IMR-90 (cell line): ENCODE measurements at regions not wholly inside any gene's neighbourhood (a gene's known extent, or its start where the extent isn't known, plus 50 kb on each side); places are given as distances from the start of the nearest gene placed in this dataset.

ENCODE experiments used
- ATAC-seq: fragments of 200-7000 bp; cut with Tn5 transposase; 2 replicates; pipeline ENCODE4 v1.9.1; 2020; ENCODE audit warnings: low read depth, mild to moderate bottlenecking, moderate library complexity
- BruUV-seq: library from RNA; stranded (reverse); fragments of 400-500 nt; replicated peaks from 2 replicates; lab custom pipeline; 2021; lab: Mats Ljungman, UMichigan
- CTCF ChIA-PET: fragments of 300-600 bp; formaldehyde crosslinking; extraction: SDS; loops from one replicate; lab custom pipeline; 2021; ENCODE audit warnings: antibody characterized with exemption; lab: Yijun Ruan, JAX
- POLR2A ChIA-PET: fragments of 300-600 bp; sonication (Branson Sonifier 250); formaldehyde crosslinking; loops from one replicate; lab custom pipeline; 2022; ENCODE audit warnings: antibody characterized with exemption; ENCODE audit not compliant: unreplicated experiment; lab: Charles Lee
- DNase-seq: peaks from one replicate; pipeline ENCODE4 v3.0.0; 2013
- H2AFZ ChIP-seq: replicated peaks from 2 replicates; pipeline ENCODE3; 2013; ENCODE audit warnings: low read length, mild to moderate bottlenecking; ENCODE audit not compliant: poor library complexity
- H2AK5ac ChIP-seq: 2 replicates; pipeline ENCODE4 v1.6.1; 2013; ENCODE audit warnings: low read depth, low read length, inconsistent platforms
- H2AK9ac ChIP-seq: replicated peaks from 2 replicates; pipeline ENCODE3; 2013; ENCODE audit warnings: mild to moderate bottlenecking, low read depth, low read length, moderate library complexity; ENCODE audit not compliant: poor library complexity
- H2BK120ac ChIP-seq: 2 replicates; pipeline ENCODE4 v1.6.1; 2013; ENCODE audit warnings: low read depth, low read length, inconsistent platforms
- H2BK15ac ChIP-seq: 3 replicates; pipeline ENCODE4 v1.6.1; 2013; ENCODE audit warnings: low read depth, low read length, inconsistent platforms
- H2BK20ac ChIP-seq: 2 replicates; pipeline ENCODE4 v1.6.1; 2013; ENCODE audit warnings: low read depth, mild to moderate bottlenecking, inconsistent platforms, low read length, moderate library complexity
- H2BK5ac ChIP-seq: 2 replicates; pipeline ENCODE4 v1.6.1; 2013; ENCODE audit warnings: mild to moderate bottlenecking, low read depth, low read length, inconsistent platforms; ENCODE audit not compliant: poor library complexity, severe bottlenecking
- H3K14ac ChIP-seq: replicated peaks from 2 replicates; pipeline ENCODE4 v1.6.1; 2013; ENCODE audit warnings: low read depth, low read length, inconsistent platforms
- H3K18ac ChIP-seq: 2 replicates; pipeline ENCODE4 v1.6.1; 2013; ENCODE audit warnings: low read depth, low read length, control low read depth
- H3K23ac ChIP-seq: 2 replicates; pipeline ENCODE4 v1.6.1; 2013; ENCODE audit warnings: low read depth, low read length, inconsistent platforms
- H3K27ac ChIP-seq: 2 replicates; pipeline ENCODE4 v1.5.1; 2013; ENCODE audit warnings: mild to moderate bottlenecking, control low read depth, low read length; ENCODE audit not compliant: insufficient read depth
- H3K27me3 ChIP-seq: 2 replicates; pipeline ENCODE4 v1.6.1; 2013; ENCODE audit warnings: low read length; ENCODE audit not compliant: control insufficient read depth, insufficient read depth
- H3K36me3 ChIP-seq: 2 replicates; pipeline ENCODE4 v1.6.1; 2013; ENCODE audit warnings: low read length, mixed read lengths; ENCODE audit not compliant: control insufficient read depth, insufficient read depth
- H3K4ac ChIP-seq: 2 replicates; pipeline ENCODE4 v1.6.1; 2013; ENCODE audit warnings: low read depth, low read length, inconsistent platforms
- H3K4me1 ChIP-seq: 2 replicates; pipeline ENCODE4 v1.6.1; 2013; ENCODE audit warnings: low read length, mixed read lengths; ENCODE audit not compliant: control insufficient read depth, insufficient read depth
- H3K4me2 ChIP-seq: 2 replicates; pipeline ENCODE4 v1.6.1; 2013; ENCODE audit warnings: low read depth, mild to moderate bottlenecking, control low read depth, low read length, moderate library complexity
- H3K4me3 ChIP-seq: 2 replicates; pipeline ENCODE4 v1.5.1; 2013; ENCODE audit warnings: low read depth, mild to moderate bottlenecking, control low read depth, low read length, moderate library complexity; ENCODE audit not compliant: insufficient read depth
- H3K56ac ChIP-seq: 2 replicates; pipeline ENCODE4 v1.6.1; 2013; ENCODE audit warnings: low read length, inconsistent platforms; ENCODE audit not compliant: insufficient read depth; ENCODE audit errors: extremely low read depth
- H3K79me1 ChIP-seq, 2 experiments: 2 replicates each; pipeline ENCODE4 v1.6.1; 2013; ENCODE audit warnings: low read length in 2 of 2, inconsistent platforms in 1 of 2, low read depth in 1 of 2
- H3K9ac ChIP-seq: 2 replicates; pipeline ENCODE4 v1.6.1; 2013; ENCODE audit warnings: low read depth, low read length, control low read depth
- H3K9me1 ChIP-seq: 2 replicates; pipeline ENCODE4 v1.6.1; 2013; ENCODE audit warnings: low read length, inconsistent platforms; ENCODE audit not compliant: insufficient read depth
- H3K9me3 ChIP-seq: 2 replicates; pipeline ENCODE4 v1.6.1; 2013; ENCODE audit warnings: low read length; ENCODE audit not compliant: control insufficient read depth, insufficient read depth
- H4K20me1 ChIP-seq: 2 replicates; pipeline ENCODE4 v1.6.1; 2013; ENCODE audit warnings: low read length, inconsistent platforms; ENCODE audit not compliant: insufficient read depth
- H4K5ac ChIP-seq: 2 replicates; pipeline ENCODE4 v1.6.1; 2013; ENCODE audit warnings: mild to moderate bottlenecking, low read depth, low read length, control low read depth
- H4K8ac ChIP-seq, 2 experiments: 2 replicates each; pipeline ENCODE4 v1.6.1; 2013; ENCODE audit warnings: low read depth in 2 of 2, low read length in 2 of 2, control low read depth in 1 of 2, inconsistent platforms in 1 of 2
- H4K91ac ChIP-seq: 2 replicates; pipeline ENCODE4 v1.6.1; 2013; ENCODE audit warnings: low read depth, low read length, inconsistent platforms; ENCODE audit not compliant: insufficient read depth
- BHLHE40 ChIP-seq: fragments of 150-350 bp; IDR thresholded peaks from 2 replicates; pipeline ENCODE4 v1.6.1; 2016; ENCODE audit warnings: mild to moderate bottlenecking, low read depth, low read length
- CEBPB ChIP-seq: IDR thresholded peaks from 2 replicates; pipeline ENCODE4 v1.6.1; 2012; ENCODE audit warnings: low read depth, low read length, improper control_type of control experiment
- CHD1 ChIP-seq: IDR thresholded peaks from 2 replicates; pipeline ENCODE4 v1.6.1; 2012; ENCODE audit warnings: low read depth, low read length, improper control_type of control experiment
- FOS ChIP-seq: fragments of 150-350 bp; IDR thresholded peaks from 2 replicates; pipeline ENCODE4 v1.6.1; 2016; ENCODE audit warnings: low read depth, low read length
- MAFK ChIP-seq: IDR thresholded peaks from 2 replicates; pipeline ENCODE4 v1.6.1; 2012; ENCODE audit warnings: low read depth, low read length, improper control_type of control experiment
- MAZ ChIP-seq: IDR thresholded peaks from 2 replicates; pipeline ENCODE4 v1.6.1; 2012; ENCODE audit warnings: low read depth, mild to moderate bottlenecking, low read length, improper control_type of control experiment, moderate library complexity, borderline replicate concordance
- MXI1 ChIP-seq: IDR thresholded peaks from 2 replicates; pipeline ENCODE4 v1.6.1; 2012; ENCODE audit warnings: low read depth, mild to moderate bottlenecking, low read length, moderate library complexity, borderline replicate concordance
- NFE2L2 ChIP-seq: fragments of 150-350 bp; IDR thresholded peaks from 2 replicates; pipeline ENCODE4 v1.6.1; 2016; ENCODE audit warnings: low read depth, mild to moderate bottlenecking, low read length
- POLR2A ChIP-seq: IDR thresholded peaks from 2 replicates; pipeline ENCODE4 v1.6.1; 2012; ENCODE audit warnings: mild to moderate bottlenecking, low read depth, low read length
- RAD21 ChIP-seq: IDR thresholded peaks from 2 replicates; pipeline ENCODE4 v1.6.1; 2012; ENCODE audit warnings: low read length, improper control_type of control experiment
- RCOR1 ChIP-seq: IDR thresholded peaks from 2 replicates; pipeline ENCODE4 v1.6.1; 2012; ENCODE audit warnings: mild to moderate bottlenecking, low read length, improper control_type of control experiment; ENCODE audit not compliant: insufficient replicate concordance
- RFX5 ChIP-seq: IDR thresholded peaks from 2 replicates; pipeline ENCODE4 v1.8.0; 2012; ENCODE audit warnings: low read depth, mild to moderate bottlenecking, low read length, moderate library complexity
- SMC3 ChIP-seq: fragments of 150-350 bp; IDR thresholded peaks from 2 replicates; pipeline ENCODE4 v1.6.1; 2016; ENCODE audit warnings: low read depth, mild to moderate bottlenecking, antibody characterized with exemption, low read length, moderate library complexity
- WGBS, 2 experiments: methylation state at CpG; one replicate each; pipeline versions ENCODE4 v1.1.5 to v1.1.7; 2013; ENCODE audit warnings: missing lambda C conversion rate in 2 of 2; ENCODE audit not compliant: insufficient read length in 1 of 2; ENCODE audit errors: extremely low coverage in 2 of 2; 5-methylcytosine and 5-hydroxymethylcytosine counted together
- dilution Hi-C: fragments of 300-500 bp; cut with HindIII; formaldehyde crosslinking; loops from one replicate; pipeline ENCODE4 v1.14.3; 2018; ENCODE audit warnings: low sequenced_read_pairs; ENCODE audit not compliant: unreplicated experiment
- in situ Hi-C: fragments of 300-500 bp; cut with MboI; formaldehyde crosslinking; loops from 3 replicates; pipeline ENCODE4 v1.14.3; 2019; ENCODE audit warnings: low sequenced_read_pairs, inconsistent platforms, mixed read lengths
- intact Hi-C: fragments of 100-400 bp; cut with micrococcal nuclease; formaldehyde crosslinking; loops from 2 replicates; pipeline ENCODE4 v1.10.0; 2022
- TF ChIP-seq, protein P1 (sequence below): conservative IDR thresholded peaks from 2 replicates; pipeline ENCODE4 v1.5.1; 2012; ENCODE audit warnings: mild to moderate bottlenecking, low read depth, low read length, improper control_type of control experiment
- TF ChIP-seq, protein P2 (sequence below): fragments of 150-350 bp; IDR thresholded peaks from 2 replicates; pipeline ENCODE4 v1.6.1; 2016; ENCODE audit warnings: low read depth, mild to moderate bottlenecking, low read length, moderate library complexity, borderline replicate concordance

DNA sequence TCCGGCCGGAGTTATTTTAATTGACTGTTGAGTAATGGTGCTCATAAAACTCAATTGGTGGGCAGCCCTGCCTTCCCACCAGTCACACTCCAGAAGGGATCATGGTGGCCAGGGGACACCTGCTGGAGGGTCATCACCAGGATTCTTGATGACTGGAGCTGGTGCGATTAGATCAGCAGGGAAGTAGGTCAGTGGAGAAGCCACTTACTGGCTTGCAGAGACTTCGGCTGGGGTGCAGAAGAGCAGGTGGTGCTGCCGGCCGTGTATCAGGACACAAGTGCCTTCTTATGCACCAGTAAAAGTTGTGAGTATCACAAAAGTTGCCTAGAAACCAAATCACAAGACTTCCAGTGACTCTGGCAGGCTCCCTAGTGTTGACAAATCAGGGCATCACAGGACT is 82.6 kb upstream of the CHCHD3 start:
- POLR2A ChIA-PET = no interaction called here
- CTCF ChIA-PET = no interaction called here
- TF ChIP-seq RFX5 (no peak), MXI1 (no peak), CHD1 (no peak), SMC3 (no peak), MAFK (no peak), RAD21 (no peak), BHLHE40 (no peak), CEBPB (no peak), FOS (no peak), POLR2A (no peak), NFE2L2 (no peak), RCOR1 (no peak), MAZ (no peak)
- TF ChIP-seq, protein P1, sequence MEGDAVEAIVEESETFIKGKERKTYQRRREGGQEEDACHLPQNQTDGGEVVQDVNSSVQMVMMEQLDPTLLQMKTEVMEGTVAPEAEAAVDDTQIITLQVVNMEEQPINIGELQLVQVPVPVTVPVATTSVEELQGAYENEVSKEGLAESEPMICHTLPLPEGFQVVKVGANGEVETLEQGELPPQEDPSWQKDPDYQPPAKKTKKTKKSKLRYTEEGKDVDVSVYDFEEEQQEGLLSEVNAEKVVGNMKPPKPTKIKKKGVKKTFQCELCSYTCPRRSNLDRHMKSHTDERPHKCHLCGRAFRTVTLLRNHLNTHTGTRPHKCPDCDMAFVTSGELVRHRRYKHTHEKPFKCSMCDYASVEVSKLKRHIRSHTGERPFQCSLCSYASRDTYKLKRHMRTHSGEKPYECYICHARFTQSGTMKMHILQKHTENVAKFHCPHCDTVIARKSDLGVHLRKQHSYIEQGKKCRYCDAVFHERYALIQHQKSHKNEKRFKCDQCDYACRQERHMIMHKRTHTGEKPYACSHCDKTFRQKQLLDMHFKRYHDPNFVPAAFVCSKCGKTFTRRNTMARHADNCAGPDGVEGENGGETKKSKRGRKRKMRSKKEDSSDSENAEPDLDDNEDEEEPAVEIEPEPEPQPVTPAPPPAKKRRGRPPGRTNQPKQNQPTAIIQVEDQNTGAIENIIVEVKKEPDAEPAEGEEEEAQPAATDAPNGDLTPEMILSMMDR = no peak
- TF ChIP-seq, protein P2, sequence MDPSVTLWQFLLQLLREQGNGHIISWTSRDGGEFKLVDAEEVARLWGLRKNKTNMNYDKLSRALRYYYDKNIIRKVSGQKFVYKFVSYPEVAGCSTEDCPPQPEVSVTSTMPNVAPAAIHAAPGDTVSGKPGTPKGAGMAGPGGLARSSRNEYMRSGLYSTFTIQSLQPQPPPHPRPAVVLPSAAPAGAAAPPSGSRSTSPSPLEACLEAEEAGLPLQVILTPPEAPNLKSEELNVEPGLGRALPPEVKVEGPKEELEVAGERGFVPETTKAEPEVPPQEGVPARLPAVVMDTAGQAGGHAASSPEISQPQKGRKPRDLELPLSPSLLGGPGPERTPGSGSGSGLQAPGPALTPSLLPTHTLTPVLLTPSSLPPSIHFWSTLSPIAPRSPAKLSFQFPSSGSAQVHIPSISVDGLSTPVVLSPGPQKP = no peak
- Histone ChIP-seq H3K56ac (no peak overlapping the region), H3K27ac (no peak overlapping the region), H2BK120ac (no peak overlapping the region), H3K4ac (no peak overlapping the region), H2BK5ac (no peak overlapping the region), H3K9me1 (no peaks in the 10 kb centered on the region), H3K79me1 (no peaks in the 10 kb centered on the region), H2BK20ac (no peak overlapping the region), H2AK9ac (no peak overlapping the region), H3K36me3 (no peaks in the 10 kb centered on the region), H3K4me3 (no peak overlapping the region), H3K14ac (no peak overlapping the region), H3K9me3 (no peaks in the 10 kb centered on the region), H4K20me1 (no peaks in the 10 kb centered on the region), H3K18ac (no peak overlapping the region), H3K23ac (no peak overlapping the region), H3K27me3 (no peaks in the 10 kb centered on the region; the same call in 1 of the 2 replicates), H3K9ac (no peak overlapping the region), H4K91ac (no peak overlapping the region), H4K5ac (no peak overlapping the region), H2BK15ac (no peak overlapping the region), H3K4me1 (no peaks in the 10 kb centered on the region), H3K4me2 (no peak overlapping the region), H2AK5ac (no peak overlapping the region), H2AFZ (no peak overlapping the region), H4K8ac (no peak overlapping the region)
- dilution Hi-C loops (no loop called here), intact Hi-C loops (no loop called here), in situ Hi-C loops (no loop called here)
- no TSS peak for BruUV-seq
- no peak for DNase-seq
- no peak for ATAC-seq
- WGBS, 2 experiments = 83% methylated on average over 2 of the region's 6 CpGs; no CpG with 5 or more reads in 1 of the 2 experiments
